ENCODE measurements at regions not wholly inside any gene's neighbourhood (a gene's known extent, or its start where the extent isn't known, plus 50 kb on each side); places are given as distances from the start of the nearest gene placed in this dataset.

GRCh38 chr12:13465635-13466034 lies 269.1 kb downstream of the EMP1 start:
- DNase-seq (ENCODE audit: low read depth, low spot score) (no peak), ATAC-seq (no peak)
- POLR2A ChIA-PET: no interaction called here
- H3K36me3 ChIP-seq (ENCODE audit: control insufficient read depth, insufficient read depth, low read length): no peaks in the 10 kb centered on the region
- TF ChIP-seq, protein P1, sequence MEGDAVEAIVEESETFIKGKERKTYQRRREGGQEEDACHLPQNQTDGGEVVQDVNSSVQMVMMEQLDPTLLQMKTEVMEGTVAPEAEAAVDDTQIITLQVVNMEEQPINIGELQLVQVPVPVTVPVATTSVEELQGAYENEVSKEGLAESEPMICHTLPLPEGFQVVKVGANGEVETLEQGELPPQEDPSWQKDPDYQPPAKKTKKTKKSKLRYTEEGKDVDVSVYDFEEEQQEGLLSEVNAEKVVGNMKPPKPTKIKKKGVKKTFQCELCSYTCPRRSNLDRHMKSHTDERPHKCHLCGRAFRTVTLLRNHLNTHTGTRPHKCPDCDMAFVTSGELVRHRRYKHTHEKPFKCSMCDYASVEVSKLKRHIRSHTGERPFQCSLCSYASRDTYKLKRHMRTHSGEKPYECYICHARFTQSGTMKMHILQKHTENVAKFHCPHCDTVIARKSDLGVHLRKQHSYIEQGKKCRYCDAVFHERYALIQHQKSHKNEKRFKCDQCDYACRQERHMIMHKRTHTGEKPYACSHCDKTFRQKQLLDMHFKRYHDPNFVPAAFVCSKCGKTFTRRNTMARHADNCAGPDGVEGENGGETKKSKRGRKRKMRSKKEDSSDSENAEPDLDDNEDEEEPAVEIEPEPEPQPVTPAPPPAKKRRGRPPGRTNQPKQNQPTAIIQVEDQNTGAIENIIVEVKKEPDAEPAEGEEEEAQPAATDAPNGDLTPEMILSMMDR (IDR thresholded peaks at IDR 0.05): no peak
- TF ChIP-seq REST (IDR thresholded peaks at IDR 0.05; ENCODE audit: insufficient read depth in 1 of 2, low read depth in 2 of 2, low read length in 1 of 2) (no peak), TCF7L2 (IDR thresholded peaks at IDR 0.05; ENCODE audit: low read depth, low read length) (no peak), SIN3A (IDR thresholded peaks at IDR 0.05; ENCODE audit: borderline replicate concordance, insufficient read depth, low read depth, low read length) (no peak), POLR2AphosphoS5 (IDR thresholded peaks at IDR 0.05; ENCODE audit: low read depth, low read length) (no peak)
- H3K27ac ChIP-seq (ENCODE audit: low read length): no peak overlapping the region
- no peak overlapping the region for H3K4me3 ChIP-seq (ENCODE audit: low read depth in 2 of 2, low read length in 2 of 2)
- H3K4me1 ChIP-seq (ENCODE audit: control insufficient read depth, insufficient read depth, low read length): no peaks in the 10 kb centered on the region
- BruUV-seq (replicated peaks): no TSS peak
- intact Hi-C loops (cut with micrococcal nuclease; ENCODE audit: unreplicated experiment): no loop called here
- peaks cover 3% of the 10 kb centered on the region for H3K27me3 ChIP-seq (ENCODE audit: control insufficient read depth, insufficient read depth, low read length)
- in situ Hi-C loops (cut with HindIII; ENCODE audit: low pct_unique_long_range_greater_than_20kb, low sequenced_read_pairs): no loop called here
- no peaks in the 10 kb centered on the region for H3K9me3 ChIP-seq (ENCODE audit: control insufficient read depth, insufficient read depth, low read depth, low read length)
- CTCF ChIA-PET: interaction anchor here (0.6 kb wide), 1 partner anchor 163 kb away, joined by 3 read pairs; no protein-coding TSS in a partner anchor

DNA sequence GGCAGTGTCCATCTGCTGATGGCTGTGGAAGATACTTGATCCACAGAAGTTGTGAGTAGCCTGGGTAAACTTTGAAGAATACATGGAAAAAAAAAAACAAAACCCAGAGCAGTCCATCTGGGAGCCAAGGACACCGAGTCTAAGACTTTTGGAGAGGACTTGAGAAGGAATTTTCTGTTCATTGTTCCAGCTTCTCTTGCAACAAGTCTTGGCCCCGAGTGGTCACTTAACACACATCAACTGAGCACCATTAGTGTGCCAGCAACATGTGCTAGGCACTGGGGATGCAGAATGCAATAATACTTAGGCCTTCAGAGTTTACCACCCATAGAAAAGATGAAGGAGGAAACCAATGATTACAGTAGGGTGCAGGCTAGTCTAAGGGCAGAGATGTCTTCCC lies 266.7 kb downstream of the EMP1 start:
- H3K9me3 ChIP-seq (ENCODE audit: control insufficient read depth, insufficient read depth, low read depth, low read length): no peaks in the 10 kb centered on the region
- no peak for ATAC-seq
- no peak for DNase-seq (ENCODE audit: low read depth, low spot score)
- H3K27ac ChIP-seq (ENCODE audit: low read length): no peak overlapping the region
- ChIA-PET POLR2A (no interaction called here), CTCF (no interaction called here)
- intact Hi-C loops (cut with micrococcal nuclease; ENCODE audit: unreplicated experiment) (no loop called here), in situ Hi-C loops (cut with HindIII; ENCODE audit: low pct_unique_long_range_greater_than_20kb, low sequenced_read_pairs) (no loop called here)
- H3K27me3 ChIP-seq (ENCODE audit: control insufficient read depth, insufficient read depth, low read length): peaks cover 3% of the 10 kb centered on the region
- H3K4me1 ChIP-seq (ENCODE audit: control insufficient read depth, insufficient read depth, low read length): no peaks in the 10 kb centered on the region
- no peaks in the 10 kb centered on the region for H3K36me3 ChIP-seq (ENCODE audit: control insufficient read depth, insufficient read depth, low read length)
- no TSS peak for BruUV-seq (replicated peaks)
- no peak for TF ChIP-seq POLR2AphosphoS5 (IDR thresholded peaks at IDR 0.05; ENCODE audit: low read depth, low read length)
- TF ChIP-seq, protein P1 (IDR thresholded peaks at IDR 0.05): no peak
- TF ChIP-seq TCF7L2 (IDR thresholded peaks at IDR 0.05; ENCODE audit: low read depth, low read length): no peak
- TF ChIP-seq REST (IDR thresholded peaks at IDR 0.05; ENCODE audit: insufficient read depth in 1 of 2, low read depth in 2 of 2, low read length in 1 of 2): no peak
- TF ChIP-seq SIN3A (IDR thresholded peaks at IDR 0.05; ENCODE audit: borderline replicate concordance, insufficient read depth, low read depth, low read length): no peak
- H3K4me3 ChIP-seq (ENCODE audit: low read depth in 2 of 2, low read length in 2 of 2): no peak overlapping the region

Measured in Panc1 (cell line).